GM10248 (cell line): ENCODE measurements at regions not wholly inside any gene's neighbourhood (a gene's known extent, or its start where the extent isn't known, plus 50 kb on each side); places are given as distances from the start of the nearest gene placed in this dataset.

Experiments used
- CTCF ChIA-PET: fragments of 300-600 bp; sonication (Branson Sonifier 250); formaldehyde crosslinking; extraction: SDS; loops from one replicate; lab custom pipeline; 2021; ENCODE audit warnings: antibody characterized with exemption; lab: Yijun Ruan, JAX
- POLR2A ChIA-PET: fragments of 350-650 bp; sonication (Branson Sonifier 250); formaldehyde crosslinking; extraction: SDS; loops from one replicate; lab custom pipeline; 2020; ENCODE audit warnings: antibody characterized with exemption; lab: Yijun Ruan, JAX
- DNase-seq: peaks from one replicate; pipeline ENCODE4 v3.0.0; 2012; ENCODE audit errors: extremely low spot score
- TF ChIP-seq, protein P1 (sequence below): IDR thresholded peaks from 2 replicates; pipeline ENCODE4 v1.5.1; 2012; ENCODE audit warnings: mild to moderate bottlenecking, low read depth; ENCODE audit errors: extremely low read depth, missing control alignments, control extremely low read depth

DNA sequence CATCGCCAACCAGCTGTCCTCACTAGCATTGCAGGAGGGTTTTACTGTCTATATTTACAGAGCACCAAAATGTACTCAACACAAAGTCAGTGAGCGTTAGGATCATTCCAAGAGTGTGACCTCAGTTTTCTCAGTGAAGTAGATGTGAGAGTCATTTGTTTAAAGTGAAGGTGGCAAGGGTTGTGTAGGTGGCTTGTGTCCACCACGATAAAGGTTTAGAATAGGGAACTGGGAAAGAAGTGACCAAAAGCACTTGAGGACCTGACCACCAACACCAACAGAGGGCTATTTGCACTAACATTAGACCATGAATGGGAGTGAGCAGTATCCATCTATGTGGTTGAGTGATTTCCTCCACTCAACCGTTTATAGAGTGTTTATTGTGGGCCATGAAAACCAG is 152.5 kb upstream of the POU2AF2 start:
- no peak for DNase-seq
- TF ChIP-seq, protein P1, sequence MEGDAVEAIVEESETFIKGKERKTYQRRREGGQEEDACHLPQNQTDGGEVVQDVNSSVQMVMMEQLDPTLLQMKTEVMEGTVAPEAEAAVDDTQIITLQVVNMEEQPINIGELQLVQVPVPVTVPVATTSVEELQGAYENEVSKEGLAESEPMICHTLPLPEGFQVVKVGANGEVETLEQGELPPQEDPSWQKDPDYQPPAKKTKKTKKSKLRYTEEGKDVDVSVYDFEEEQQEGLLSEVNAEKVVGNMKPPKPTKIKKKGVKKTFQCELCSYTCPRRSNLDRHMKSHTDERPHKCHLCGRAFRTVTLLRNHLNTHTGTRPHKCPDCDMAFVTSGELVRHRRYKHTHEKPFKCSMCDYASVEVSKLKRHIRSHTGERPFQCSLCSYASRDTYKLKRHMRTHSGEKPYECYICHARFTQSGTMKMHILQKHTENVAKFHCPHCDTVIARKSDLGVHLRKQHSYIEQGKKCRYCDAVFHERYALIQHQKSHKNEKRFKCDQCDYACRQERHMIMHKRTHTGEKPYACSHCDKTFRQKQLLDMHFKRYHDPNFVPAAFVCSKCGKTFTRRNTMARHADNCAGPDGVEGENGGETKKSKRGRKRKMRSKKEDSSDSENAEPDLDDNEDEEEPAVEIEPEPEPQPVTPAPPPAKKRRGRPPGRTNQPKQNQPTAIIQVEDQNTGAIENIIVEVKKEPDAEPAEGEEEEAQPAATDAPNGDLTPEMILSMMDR, result no peak
- CTCF ChIA-PET, result no interaction called here
- POLR2A ChIA-PET, result no interaction called here

- POLR2A ChIA-PET, result no interaction called here
These were observed 154.1 kb upstream of the POU2AF2 start for GRCh38 chr11:111091321-111091938.

DNA sequence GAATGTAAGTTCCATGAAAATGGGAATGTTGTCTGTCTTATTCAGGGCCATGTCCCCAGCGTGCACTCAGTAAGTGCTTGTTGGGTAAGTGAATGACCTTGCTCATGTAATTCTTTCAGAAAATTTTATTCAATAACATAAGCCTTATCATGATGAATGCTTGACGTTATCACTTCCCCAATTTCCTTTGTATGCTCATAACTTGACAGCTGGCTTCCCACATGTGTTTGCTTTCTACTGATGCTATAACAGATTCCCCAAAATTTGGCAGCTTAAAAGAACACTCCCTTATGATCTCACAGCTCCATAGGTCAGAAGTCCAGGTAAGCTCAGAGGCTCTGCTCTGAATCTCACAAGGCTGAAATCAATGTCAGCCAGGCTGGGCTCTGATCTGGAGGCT is 155.8 kb upstream of the POU2AF2 start:
- DNase-seq, result no peak
- TF ChIP-seq, protein P1, result no peak
- CTCF ChIA-PET, result no interaction called here
- POLR2A ChIA-PET, result no interaction called here

More at GRCh38 chr11:111091321-111091938, 154.1 kb upstream of the POU2AF2 start:
- CTCF ChIA-PET, result interaction anchor here (0.9 to 1.4 kb wide), 3 partner anchors 11 to 20 kb away, joined by 3 to 4 read pairs (median 4); no protein-coding TSS in a partner anchor
- no peak for DNase-seq
- TF ChIP-seq, protein P1, result no peak

DNA sequence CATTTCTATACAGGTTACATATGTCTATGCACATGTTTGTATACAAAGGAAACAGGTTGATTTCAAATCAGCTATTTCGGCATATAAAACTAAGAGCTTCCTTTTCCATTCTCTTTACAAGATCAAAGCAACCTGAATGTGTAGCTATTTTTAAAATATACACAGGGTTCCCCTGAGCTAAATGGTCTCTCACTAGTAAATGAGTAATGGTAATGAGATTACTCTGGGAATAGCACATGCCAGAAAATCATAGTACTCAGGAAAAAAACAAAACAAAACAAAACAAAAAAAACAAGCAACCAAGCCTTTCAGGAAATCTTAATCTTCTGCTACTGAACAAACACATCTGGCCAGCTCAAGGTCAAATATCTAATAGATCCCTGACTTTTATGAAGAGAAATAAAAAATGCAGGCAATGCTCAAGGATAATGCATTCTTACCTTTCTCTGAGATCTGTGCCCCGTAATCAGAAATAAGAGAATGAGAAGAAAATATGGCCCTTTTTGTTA is 156.6 kb upstream of the POU2AF2 start:
- CTCF ChIA-PET, result interaction anchor here (1.2 to 1.6 kb wide), 3 partner anchors 9 to 141 kb away, joined by 4 to 6 read pairs (median 6); no protein-coding TSS in a partner anchor
- TF ChIP-seq, protein P1, result no peak
- POLR2A ChIA-PET, result no interaction called here
- no peak for DNase-seq

DNA sequence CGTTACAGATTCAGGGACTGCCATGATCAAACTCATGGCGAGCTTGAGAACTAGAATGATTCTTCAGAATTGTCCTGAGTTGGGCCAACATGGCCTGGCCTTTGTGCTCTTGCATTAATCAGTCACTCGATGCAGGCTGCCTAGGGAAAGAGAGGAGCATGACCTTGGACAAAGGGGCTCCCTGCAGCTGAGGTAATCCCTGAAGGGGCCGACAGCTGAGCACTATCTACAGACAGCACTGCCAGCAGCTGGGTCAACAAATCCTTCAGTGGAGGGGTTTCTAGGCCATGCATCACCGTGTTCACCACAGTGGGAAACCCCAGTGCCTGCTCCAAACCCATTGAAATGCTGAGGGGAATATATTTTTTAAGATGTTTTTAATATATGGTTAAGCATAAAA is 159.5 kb upstream of the POU2AF2 start:
- no peak for DNase-seq
- POLR2A ChIA-PET, result no interaction called here
- CTCF ChIA-PET, result no interaction called here
- TF ChIP-seq, protein P1, result no peak

GRCh38 chr11:111082664-111083063 is 162.9 kb upstream of the POU2AF2 start:
- ChIA-PET CTCF (interaction anchor here (0.8 kb wide), 1 partner anchor 140 kb away, joined by 3 read pairs; no protein-coding TSS in a partner anchor), POLR2A (no interaction called here)
- no peak for DNase-seq
- TF ChIP-seq, protein P1, result no peak
